H9 (cell line): ENCODE measurements at regions not wholly inside any gene's neighbourhood (a gene's known extent, or its start where the extent isn't known, plus 50 kb on each side); places are given as distances from the start of the nearest gene placed in this dataset.

Source experiments
- DNase-seq: peaks from one replicate; pipeline ENCODE4 v3.0.0-alpha.2; 2017
- H2AFZ ChIP-seq: one replicate; pipeline ENCODE4 v1.6.1; 2013; ENCODE audit warnings: mild to moderate bottlenecking, low read length, control low read depth, moderate library complexity
- H2AK5ac ChIP-seq: 2 replicates; pipeline ENCODE4 v1.6.1; 2013; ENCODE audit warnings: low read length, control low read depth, mixed read lengths; ENCODE audit not compliant: insufficient read length
- H2BK120ac ChIP-seq: one replicate; pipeline ENCODE4 v1.6.1; 2013; ENCODE audit warnings: low read depth, mild to moderate bottlenecking, low read length, control low read depth, inconsistent platforms; ENCODE audit not compliant: poor library complexity, severe bottlenecking
- H2BK12ac ChIP-seq: 2 replicates; pipeline ENCODE4 v1.6.1; 2013; ENCODE audit warnings: low read length, control low read depth, mixed read lengths, low read depth; ENCODE audit not compliant: insufficient read length
- H2BK15ac ChIP-seq: 2 replicates; pipeline ENCODE4 v1.6.1; 2013; ENCODE audit warnings: low read depth, low read length, control low read depth
- H2BK20ac ChIP-seq: one replicate; pipeline ENCODE4 v1.6.1; 2013; ENCODE audit warnings: low read depth, mild to moderate bottlenecking, low read length, control low read depth, inconsistent platforms; ENCODE audit not compliant: poor library complexity, severe bottlenecking
- H2BK5ac ChIP-seq: 2 replicates; pipeline ENCODE4 v1.6.1; 2013; ENCODE audit warnings: low read length, control low read depth, mixed read lengths; ENCODE audit not compliant: insufficient read length
- H3K14ac ChIP-seq: 2 replicates; pipeline ENCODE4 v1.6.1; 2013; ENCODE audit warnings: low read length, control low read depth; ENCODE audit not compliant: insufficient read depth
- H3K18ac ChIP-seq: 2 replicates; pipeline ENCODE4 v1.6.1; 2013; ENCODE audit warnings: low read depth, mild to moderate bottlenecking, mixed read lengths, low read length, control low read depth; ENCODE audit not compliant: insufficient read length
- H3K23ac ChIP-seq: 2 replicates; pipeline ENCODE4 v1.6.1; 2013; ENCODE audit warnings: low read length, control low read depth, mixed read lengths, low read depth; ENCODE audit not compliant: insufficient read length
- H3K23me2 ChIP-seq: 2 replicates; pipeline ENCODE4 v1.6.1; 2013; ENCODE audit warnings: low read depth, mild to moderate bottlenecking, mixed read lengths, low read length, control low read depth; ENCODE audit not compliant: insufficient read length, poor library complexity, severe bottlenecking
- H3K27ac ChIP-seq: 2 replicates; pipeline ENCODE4 v1.5.1; 2013; ENCODE audit warnings: low read length, control low read depth, mixed read lengths, low read depth; ENCODE audit not compliant: insufficient read length
- H3K27me3 ChIP-seq: 2 replicates; pipeline ENCODE4 v1.6.1; 2013; ENCODE audit warnings: low read length, control low read depth, inconsistent platforms; ENCODE audit not compliant: insufficient read depth
- H3K4ac ChIP-seq: 2 replicates; pipeline ENCODE4 v1.6.1; 2013; ENCODE audit warnings: low read depth, mild to moderate bottlenecking, control low read depth, inconsistent platforms, low read length, moderate library complexity
- H3K4me1 ChIP-seq: 2 replicates; pipeline ENCODE4 v1.6.1; 2013; ENCODE audit warnings: low read length, control low read depth, inconsistent platforms; ENCODE audit not compliant: insufficient read depth
- H3K4me2 ChIP-seq: 2 replicates; pipeline ENCODE4 v1.6.1; 2013; ENCODE audit warnings: low read length, control low read depth, mixed read lengths; ENCODE audit not compliant: insufficient read length, insufficient read depth
- H3K56ac ChIP-seq: 2 replicates; pipeline ENCODE4 v1.6.1; 2013; ENCODE audit warnings: low read depth, mild to moderate bottlenecking, mixed read lengths, low read length, control low read depth; ENCODE audit not compliant: insufficient read length
- H3K79me1 ChIP-seq: 2 replicates; pipeline ENCODE4 v1.6.1; 2013; ENCODE audit warnings: low read depth, mild to moderate bottlenecking, moderate library complexity, low read length, control low read depth, inconsistent platforms; ENCODE audit not compliant: insufficient read depth, poor library complexity, severe bottlenecking
- H3K79me2 ChIP-seq: 2 replicates; pipeline ENCODE4 v1.6.1; 2013; ENCODE audit warnings: low read length, control low read depth, inconsistent platforms; ENCODE audit not compliant: insufficient read depth
- H3K9ac ChIP-seq: 2 replicates; pipeline ENCODE4 v1.6.1; 2013; ENCODE audit warnings: low read length, control low read depth, mixed read lengths; ENCODE audit not compliant: insufficient read length; ENCODE audit errors: extremely low read depth
- H3K9me3 ChIP-seq: one replicate; pipeline ENCODE4 v1.6.1; 2013; ENCODE audit warnings: low read depth, low read length, inconsistent platforms; ENCODE audit not compliant: control insufficient read depth
- H3T11ph ChIP-seq: one replicate; pipeline ENCODE4 v1.6.1; 2013; ENCODE audit warnings: mild to moderate bottlenecking, low read length, control low read depth, inconsistent platforms
- H4K20me1 ChIP-seq: one replicate; pipeline ENCODE4 v1.6.1; 2013; ENCODE audit not compliant: control insufficient read depth, insufficient read length, insufficient read depth
- H4K5ac ChIP-seq: 2 replicates; pipeline ENCODE4 v1.6.1; 2013; ENCODE audit warnings: low read depth, mild to moderate bottlenecking, mixed read lengths, low read length, control low read depth; ENCODE audit not compliant: insufficient read length
- H4K8ac ChIP-seq: replicated peaks from 2 replicates; pipeline ENCODE4 v1.6.1; 2013; ENCODE audit warnings: low read length, control low read depth, mixed read lengths, low read depth; ENCODE audit not compliant: insufficient read length
- H4K91ac ChIP-seq: 2 replicates; pipeline ENCODE4 v1.6.1; 2013; ENCODE audit warnings: low read depth, mild to moderate bottlenecking, moderate library complexity, mixed read lengths, low read length, control low read depth; ENCODE audit not compliant: insufficient read length
- H3K27ac Mint-ChIP-seq, 3 experiments: 2 replicates in 2 of 3; 3 replicates in 1 of 3; pipeline ENCODE4 v1.8.0; 2020 to 2021; ENCODE audit warnings: mixed read lengths in 3 of 3, mild to moderate bottlenecking in 1 of 3, moderate library complexity in 1 of 3
- H3K27me3 Mint-ChIP-seq: 2 replicates; pipeline ENCODE4 v1.8.0; 2021; ENCODE audit warnings: low read depth, mild to moderate bottlenecking, moderate library complexity, mixed read lengths
- H3K36me3 Mint-ChIP-seq, 3 experiments: 2 replicates in 2 of 3; 3 replicates in 1 of 3; pipeline ENCODE4 v1.8.0; 2020 to 2021; ENCODE audit warnings: low read depth in 3 of 3, mixed read lengths in 3 of 3; ENCODE audit not compliant: insufficient read depth in 1 of 3
- H3K4me1 Mint-ChIP-seq, 2 experiments: 2 replicates each; pipeline ENCODE4 v1.8.0; 2020; ENCODE audit warnings: mixed read lengths in 2 of 2
- H3K4me3 Mint-ChIP-seq, 2 experiments: 2 replicates in 1 of 2; 3 replicates in 1 of 2; pipeline ENCODE4 v1.8.0; 2020 to 2021; ENCODE audit warnings: mild to moderate bottlenecking in 2 of 2, mixed read lengths in 2 of 2, moderate library complexity in 1 of 2
- H3K9me3 Mint-ChIP-seq, 2 experiments: 2 replicates in 1 of 2; 3 replicates in 1 of 2; pipeline ENCODE4 v1.8.0; 2020; ENCODE audit warnings: mild to moderate bottlenecking in 2 of 2, mixed read lengths in 2 of 2, moderate library complexity in 1 of 2
- CTCF ChIP-seq: fragments of 200-600 bp; sonication (generic); conservative IDR thresholded peaks from 3 replicates; pipeline ENCODE4 v1.8.0; 2021; ENCODE audit warnings: antibody characterized with exemption, mild to moderate bottlenecking
- WGBS: extraction: QIAGEN DNeasy Blood & Tissue Kit; methylation state at CpG from one replicate; pipeline ENCODE4 v1.1.7; 2013; ENCODE audit warnings: missing lambda C conversion rate, low lambda C conversion rate, mixed read lengths; ENCODE audit not compliant: insufficient read length; ENCODE audit errors: extremely low coverage; 5-methylcytosine and 5-hydroxymethylcytosine counted together

DNA sequence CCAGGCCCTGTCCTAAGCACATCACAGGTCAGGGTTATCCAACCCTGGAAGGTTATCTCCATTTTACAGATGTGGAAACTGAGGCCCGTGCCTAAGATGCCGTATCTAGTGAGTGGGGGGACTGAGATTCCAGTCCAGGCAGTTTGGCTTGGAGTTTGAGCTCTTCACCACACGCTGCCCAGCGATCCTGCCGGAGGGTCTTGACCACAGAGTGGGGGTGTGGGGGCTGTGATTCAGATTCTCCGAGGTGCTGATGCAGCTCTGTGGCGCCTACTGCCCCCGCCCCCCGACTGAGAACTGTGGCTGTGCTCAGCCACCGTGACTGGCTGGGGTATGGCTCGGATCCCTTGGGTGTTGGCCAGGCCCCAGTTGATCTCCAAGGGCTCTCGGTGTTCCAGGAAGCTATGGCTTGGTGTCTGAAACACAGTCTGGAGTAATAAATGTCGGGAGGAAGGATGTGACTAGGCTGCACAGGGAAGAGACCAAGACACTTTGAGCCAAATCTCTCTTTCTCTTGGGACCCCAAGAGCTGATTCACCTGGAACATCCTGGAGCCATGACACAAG is 60.6 kb upstream of the RASD2 start:
- no CpG with 5 or more reads among the region's 13 CpGs for WGBS
- no peak overlapping the region for H3K4me2 ChIP-seq
- no peak overlapping the region for H4K8ac ChIP-seq
- no peak overlapping the region for H2BK15ac ChIP-seq
- no peak overlapping the region for H2AK5ac ChIP-seq
- H3K4me1 ChIP-seq: 0 out of 2 replicates have a peak, but pooled peaks cover 4% of the 10 kb centered on the region
- H4K91ac ChIP-seq: no peak overlapping the region
- no peaks in the 10 kb centered on the region for H3K23me2 ChIP-seq
- H3K14ac ChIP-seq: no peak overlapping the region
- peak; percentile 13 for DNase-seq
- no peak overlapping the region for H2BK5ac ChIP-seq
- H2BK20ac ChIP-seq: no peak overlapping the region
- no peak overlapping the region for H3K27ac ChIP-seq
- Mint-ChIP-seq H3K36me3 (no peaks in the 10 kb centered on the region), H3K27ac (no peak overlapping the region), H3K27me3 (peaks cover 21% of the 10 kb centered on the region), H3K4me3 (no peak overlapping the region), H3K9me3 (no peaks in the 10 kb centered on the region), H3K4me1 (peaks cover 12 to 28% of the 10 kb centered on the region in 2 experiments)
- no peak overlapping the region for H3K56ac ChIP-seq
- H2BK120ac ChIP-seq: no peak overlapping the region
- H3K9ac ChIP-seq: no peak overlapping the region
- no peak overlapping the region for H2AFZ ChIP-seq
- H3K23ac ChIP-seq: no peak overlapping the region
- no peak for TF ChIP-seq CTCF
- no peak overlapping the region for H3K4ac ChIP-seq
- no peaks in the 10 kb centered on the region for H3K79me1 ChIP-seq
- no peaks in the 10 kb centered on the region for H4K20me1 ChIP-seq
- H3T11ph ChIP-seq: no peak overlapping the region
- H4K5ac ChIP-seq: no peak overlapping the region
- H3K9me3 ChIP-seq: no peaks in the 10 kb centered on the region
- H3K18ac ChIP-seq: no peak overlapping the region
- no peaks in the 10 kb centered on the region for H3K79me2 ChIP-seq
- no peaks in the 10 kb centered on the region for H3K27me3 ChIP-seq
- H2BK12ac ChIP-seq: no peak overlapping the region
